Epithelial cell of esophagus (primary cell): ENCODE measurements at regions not wholly inside any gene's neighbourhood (a gene's known extent, or its start where the extent isn't known, plus 50 kb on each side); places are given as distances from the start of the nearest gene placed in this dataset.
A peak's percentile ranks its signal among the peaks of the same experiment; 100 is the strongest.

ENCODE experiments used
- DNase-seq: peaks from one replicate; pipeline ENCODE4 v3.0.0; 2010; ENCODE audit warnings: low read depth
- H3K4me3 ChIP-seq: 2 replicates; pipeline ENCODE4 v1.5.1; 2011; ENCODE audit warnings: mild to moderate bottlenecking, low read length, control low read depth
- CTCF ChIP-seq: IDR thresholded peaks from 2 replicates; pipeline ENCODE4 v1.5.1; 2011; ENCODE audit warnings: low read depth, mild to moderate bottlenecking, low read length, control low read depth, inconsistent platforms; ENCODE audit not compliant: insufficient read depth; ENCODE audit errors: missing control alignments

GRCh38 chr9:119033596-119033995 lies 335.6 kb downstream of the BRINP1 start:
- DNase-seq: no peak
- no peak for TF ChIP-seq CTCF
- H3K4me3 ChIP-seq: no peak overlapping the region

- no peak overlapping the region for H3K4me3 ChIP-seq
- no peak for TF ChIP-seq CTCF
- no peak for DNase-seq
Observed at GRCh38 chr9:119036969-119037368, 332.3 kb downstream of the BRINP1 start.

GRCh38 chr9:119043996-119044395 lies 325.2 kb downstream of the BRINP1 start:
- no peak overlapping the region for H3K4me3 ChIP-seq
- no peak for TF ChIP-seq CTCF
- DNase-seq: no peak

- DNase-seq: peak; percentile 35
- no peak overlapping the region for H3K4me3 ChIP-seq
- no peak for TF ChIP-seq CTCF
Observed at GRCh38 chr9:119044806-119045205, 324.4 kb downstream of the BRINP1 start.

GRCh38 chr9:119047513-119048307 lies 321.5 kb downstream of the BRINP1 start:
- no peak overlapping the region for H3K4me3 ChIP-seq
- TF ChIP-seq CTCF: no peak
- no peak for DNase-seq

GRCh38 chr9:119050281-119050680 lies 319.0 kb downstream of the BRINP1 start:
- H3K4me3 ChIP-seq: no peak overlapping the region
- no peak for TF ChIP-seq CTCF
- peak; percentile 15 for DNase-seq
